NCI-H460 (cell line): ENCODE measurements at regions not wholly inside any gene's neighbourhood (a gene's known extent, or its start where the extent isn't known, plus 50 kb on each side); places are given as distances from the start of the nearest gene placed in this dataset.

ENCODE experiments used
- DNase-seq: peaks from one replicate; pipeline ENCODE4 v3.0.0-alpha.2; 2016; ENCODE audit warnings: low read depth; ENCODE audit errors: extremely low read depth
- small RNA-seq, 2 experiments: library from RNA; depleted of rRNA; stranded (forward); fragments of <200 nt; gene quantifications; one replicate each; pipeline ENCODE3, GENCODE V24; 2014

DNA sequence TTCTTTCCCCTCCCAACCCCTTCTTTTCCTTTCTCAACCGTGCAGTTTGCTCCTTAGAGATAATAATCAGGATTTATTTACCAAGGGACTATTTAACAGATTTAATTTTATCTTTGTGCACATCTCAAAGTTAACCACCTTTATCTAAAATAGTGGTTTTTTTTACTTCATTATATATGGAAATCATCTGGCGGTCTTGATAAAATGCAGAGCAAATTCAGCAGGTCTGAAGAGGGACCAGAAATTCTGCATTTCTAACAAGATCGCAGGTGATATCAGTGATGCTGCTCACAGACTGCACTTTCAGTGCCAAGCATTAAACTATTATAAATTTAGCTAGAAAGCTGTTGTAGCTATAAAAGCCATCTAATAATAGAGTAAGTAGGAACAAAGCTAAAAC, 83.4 kb upstream of the NEGR1 start:
- no peak for DNase-seq

DNA sequence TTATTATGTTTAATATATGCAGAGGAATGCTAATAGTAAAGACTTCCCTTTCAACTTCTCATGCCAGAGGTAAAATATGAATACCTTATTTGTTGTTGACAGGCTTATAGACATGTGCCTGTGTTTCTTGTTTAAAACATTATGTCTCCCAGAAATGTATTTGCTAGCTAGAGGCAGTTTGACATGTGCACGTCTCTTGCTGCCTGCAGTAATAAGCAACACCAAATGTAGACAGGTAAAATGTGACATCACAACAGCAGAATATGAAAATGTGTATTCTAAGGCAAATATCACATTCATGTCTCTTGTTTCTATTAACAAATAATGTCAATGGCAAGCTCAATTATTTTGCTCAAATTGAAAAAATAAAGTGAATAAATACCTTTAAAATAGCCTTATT, 80.2 kb upstream of the NEGR1 start:
- no peak for DNase-seq

DNA sequence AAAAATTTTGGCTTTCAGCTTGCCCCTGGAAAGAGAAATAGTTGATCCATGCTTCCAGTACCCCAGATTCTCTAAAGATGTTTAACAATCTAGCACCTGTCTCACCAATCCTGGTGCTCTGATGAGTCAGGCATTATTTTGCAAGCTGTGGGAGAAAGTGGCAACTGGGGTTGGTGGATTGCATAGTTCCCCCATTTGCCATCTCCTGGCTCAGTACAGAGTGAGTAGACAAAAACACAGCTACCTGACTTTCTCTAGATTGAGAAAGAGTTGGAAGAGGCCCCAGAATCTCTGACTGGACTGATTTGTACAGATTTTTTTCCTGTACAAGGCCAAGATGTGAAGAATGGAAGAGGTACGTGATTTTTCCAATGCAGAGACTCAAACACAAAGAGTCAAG, 75.1 kb upstream of the NEGR1 start:
- DNase-seq = no peak

DNA sequence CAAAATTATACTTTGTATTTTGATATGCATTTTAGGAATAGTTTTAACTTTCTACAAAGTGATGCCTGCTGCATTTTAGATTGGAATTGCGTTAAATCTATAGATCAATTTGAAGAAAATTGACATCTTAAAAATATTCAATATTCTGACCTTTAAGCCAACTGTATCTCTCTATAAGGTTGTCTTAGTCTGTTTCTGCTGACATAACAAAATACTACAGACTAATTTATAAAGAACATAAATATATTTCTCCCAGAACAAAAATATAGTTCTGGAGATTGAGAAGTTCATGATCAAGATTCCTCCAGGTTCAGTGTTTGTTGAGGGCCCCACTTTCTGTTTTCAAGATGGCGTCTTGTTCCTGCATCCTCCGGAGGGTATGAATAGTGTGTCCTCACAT, 73.6 kb upstream of the NEGR1 start:
- no peak for DNase-seq

DNA sequence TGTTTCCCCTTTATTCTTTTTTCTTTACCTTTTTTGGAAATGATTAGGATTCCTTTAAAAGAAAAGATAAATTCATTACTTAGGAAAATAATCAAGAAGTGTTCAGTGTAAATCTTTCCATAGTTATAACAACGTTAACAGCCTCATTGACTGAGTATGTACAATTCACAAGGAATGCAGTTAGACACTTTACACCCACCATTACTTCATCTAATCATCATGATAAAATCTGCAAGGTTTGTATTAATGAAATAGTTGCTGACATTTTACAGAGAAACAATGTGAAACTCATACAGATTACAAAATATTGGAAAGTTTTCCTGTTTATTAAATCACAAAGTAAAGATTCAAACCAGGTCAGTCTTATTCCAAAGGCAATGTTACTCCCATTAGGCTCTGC, 59.3 kb upstream of the NEGR1 start:
- DNase-seq = no peak

DNA sequence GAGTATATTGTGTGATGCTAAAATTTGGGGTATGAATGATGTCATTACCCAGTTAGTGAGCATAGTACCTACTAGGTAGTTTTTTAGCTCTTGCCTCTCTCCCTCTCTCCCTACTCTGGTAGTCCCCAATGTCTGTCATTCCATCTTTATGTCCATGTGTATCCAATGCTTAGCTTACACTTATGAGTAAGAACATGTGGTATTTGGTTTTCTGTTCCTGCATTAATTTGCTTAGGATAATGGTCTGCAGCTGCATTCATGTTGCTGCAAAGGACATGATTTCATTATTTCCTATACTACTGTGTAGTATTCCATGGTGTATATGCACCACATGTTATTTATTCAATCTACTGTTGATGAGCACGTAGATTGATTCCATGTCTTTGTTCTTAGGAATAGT, 54.4 kb upstream of the NEGR1 start:
- no peak for DNase-seq

Small RNA genes lying in the stretch of these regions (small RNA-seq; reads per million reads assigned to genes)
- gene RN7SKP19 (0 reads per million in 2 experiments), gene RNA5SP50 (0 reads per million in 2 experiments), gene RNU4ATAC8P (0 to 0.06 reads per million in 2 experiments), gene RNU6-1246P (0 reads per million in 2 experiments)
